ENCODE measurements at regions not wholly inside any gene's neighbourhood (a gene's known extent, or its start where the extent isn't known, plus 50 kb on each side); places are given as distances from the start of the nearest gene placed in this dataset.

- Histone ChIP-seq H3K9ac (ENCODE audit: insufficient read depth in 1 of 2, low read depth in 2 of 2, low read length in 2 of 2) (no peak overlapping the region), H2AFZ (ENCODE audit: low read depth, low read length) (no peak overlapping the region), H3K9me3 (replicated peaks; ENCODE audit: control insufficient read depth, insufficient read depth, low read depth, low read length) (no peaks in the 10 kb centered on the region), H3K4me2 (ENCODE audit: insufficient read depth, low read length) (no peak overlapping the region), H3K79me2 (ENCODE audit: control insufficient read depth, insufficient read depth, low read length) (no peaks in the 10 kb centered on the region), H4K20me1 (replicated peaks; ENCODE audit: control insufficient read depth, insufficient read depth, low read length) (no peaks in the 10 kb centered on the region), H3K27me3 (ENCODE audit: control insufficient read depth in 2 of 2, insufficient read depth in 2 of 2, low read length in 2 of 2) (no peaks in the 10 kb centered on the region), H3K4me3 (no peak overlapping the region), H3K4me1 (replicated peaks in 1 of 2; ENCODE audit: control insufficient read depth in 2 of 2, insufficient read depth in 2 of 2, low read length in 2 of 2) (no peaks in the 10 kb centered on the region), H3K9me1 (ENCODE audit: control insufficient read depth, insufficient read depth, low read length) (no peaks in the 10 kb centered on the region), H3K36me3 (ENCODE audit: control insufficient read depth, insufficient read depth, low read length) (no peaks in the 10 kb centered on the region), H3K27ac (ENCODE audit: extremely low read depth, low read depth, low read length) (no peak overlapping the region)
- TF ChIP-seq XRCC3 (IDR thresholded peaks at IDR 0.05) = no peak
- TF ChIP-seq ZNF584 (CRISPR knock-in tag; IDR thresholded peaks at IDR 0.05; ENCODE audit: low read depth) = no peak
- TF ChIP-seq TAF15 (IDR thresholded peaks at IDR 0.05; ENCODE audit: low read depth, low read length) = no peak
- BruUV-seq (replicated peaks) = no TSS peak
- no peak for DNase-seq (ENCODE audit: extremely low read depth in 1 of 4, low spot score in 3 of 4)
- WGBS (ENCODE audit: insufficient coverage, low coverage, missing lambda C conversion rate) = 5% methylated on average over 1 of the region's 1 CpG
- no peak for FAIRE-seq
- ATAC-seq = no peak
- in situ Hi-C loops (cut with MboI) = no loop called here
- CTCF ChIA-PET (ENCODE audit: low intra/inter-chr PET ratio) = no interaction called here
- POLR2A ChIA-PET = no interaction called here
- intact Hi-C loops (cut with micrococcal nuclease) = no loop called here
These were observed 267.5 kb downstream of the AASDHPPT start for GRCh38 chr11:106344966-106345365.

GRCh38 chr11:106353031-106353430 lies 275.6 kb downstream of the AASDHPPT start:
- BruUV-seq (replicated peaks) = no TSS peak
- Histone ChIP-seq H3K4me3 (no peak overlapping the region), H4K20me1 (replicated peaks; ENCODE audit: control insufficient read depth, insufficient read depth, low read length) (no peaks in the 10 kb centered on the region), H3K9ac (ENCODE audit: insufficient read depth in 1 of 2, low read depth in 2 of 2, low read length in 2 of 2) (no peak overlapping the region), H3K79me2 (ENCODE audit: control insufficient read depth, insufficient read depth, low read length) (no peaks in the 10 kb centered on the region), H3K4me1 (replicated peaks in 1 of 2; ENCODE audit: control insufficient read depth in 2 of 2, insufficient read depth in 2 of 2, low read length in 2 of 2) (no peaks in the 10 kb centered on the region), H3K36me3 (ENCODE audit: control insufficient read depth, insufficient read depth, low read length) (no peaks in the 10 kb centered on the region), H3K9me3 (replicated peaks; ENCODE audit: control insufficient read depth, insufficient read depth, low read depth, low read length) (no peaks in the 10 kb centered on the region; the same call in 1 of the 2 replicates), H3K27ac (ENCODE audit: extremely low read depth, low read depth, low read length) (no peak overlapping the region), H2AFZ (ENCODE audit: low read depth, low read length) (no peak overlapping the region), H3K27me3 (ENCODE audit: control insufficient read depth in 2 of 2, insufficient read depth in 2 of 2, low read length in 2 of 2) (no peaks in the 10 kb centered on the region), H3K4me2 (ENCODE audit: insufficient read depth, low read length) (no peak overlapping the region), H3K9me1 (ENCODE audit: control insufficient read depth, insufficient read depth, low read length) (no peaks in the 10 kb centered on the region)
- intact Hi-C loops (cut with micrococcal nuclease) = no loop called here
- in situ Hi-C loops (cut with MboI) = no loop called here
- 0% methylated on average over 2 of the region's 2 CpGs for WGBS (ENCODE audit: insufficient coverage, low coverage, missing lambda C conversion rate)
- no peak for ATAC-seq
- ChIA-PET CTCF (ENCODE audit: low intra/inter-chr PET ratio) (no interaction called here), POLR2A (no interaction called here)
- TF ChIP-seq ZNF778 (CRISPR knock-in tag; IDR thresholded peaks at IDR 0.05) (no peak), SREBF2 (CRISPR knock-in tag; IDR thresholded peaks at IDR 0.05) (no peak), ZNF197 (CRISPR knock-in tag; IDR thresholded peaks at IDR 0.05; ENCODE audit: low read depth) (no peak), ZNF398 (CRISPR knock-in tag; IDR thresholded peaks at IDR 0.05) (no peak)
- no peak for DNase-seq (ENCODE audit: extremely low read depth in 1 of 4, low spot score in 3 of 4)
- no peak for FAIRE-seq

Measured in K562 (cell line).